GM21526 (cell line): ENCODE measurements at regions not wholly inside any gene's neighbourhood (a gene's known extent, or its start where the extent isn't known, plus 50 kb on each side); places are given as distances from the start of the nearest gene placed in this dataset.
"Not testable (repeated sequence)": the region's sequence is repeated elsewhere in the genome, so short reads cannot be mapped to it uniquely, and the experiment has no call there.

Experiments used
- ATAC-seq: cut with Tn5 transposase; IDR thresholded peaks from one replicate; pipeline ENCODE4 v1.9.1; 2021; ENCODE audit warnings: moderate library complexity; ENCODE audit not compliant: unreplicated experiment, low FRiP score

GRCh38 chr11:93902921-93903320 lies 52.5 kb upstream of the VSTM5 start:
- no peak for ATAC-seq

GRCh38 chr11:93903989-93904388 lies 53.6 kb upstream of the VSTM5 start:
- no peak for ATAC-seq

GRCh38 chr11:93904716-93905115 lies 54.3 kb upstream of the VSTM5 start:
- ATAC-seq, result no peak

- no peak for ATAC-seq
Observed at GRCh38 chr11:93905384-93905783, 55.0 kb upstream of the VSTM5 start.

- no peak for ATAC-seq
Observed at GRCh38 chr11:93906486-93906885, 56.1 kb upstream of the VSTM5 start.

GRCh38 chr11:93907901-93908300 lies 57.5 kb upstream of the VSTM5 start:
- no peak for ATAC-seq

- no peak for ATAC-seq
Observed at GRCh38 chr11:93908689-93909088, 58.3 kb upstream of the VSTM5 start.

- ATAC-seq, result no peak
Observed at GRCh38 chr11:93917673-93918072, 67.3 kb upstream of the VSTM5 start.

- peak; percentile 68 for ATAC-seq
Observed at GRCh38 chr11:93921695-93922468, 71.5 kb upstream of the VSTM5 start.

GRCh38 chr11:93922830-93923229 lies 72.4 kb upstream of the VSTM5 start:
- no peak for ATAC-seq

GRCh38 chr11:93926099-93926498 lies 75.7 kb upstream of the VSTM5 start:
- not testable (repeated sequence) for ATAC-seq

GRCh38 chr11:93929407-93929806 lies 79.0 kb upstream of the VSTM5 start:
- ATAC-seq, result no peak

- no peak for ATAC-seq
Observed at GRCh38 chr11:93933230-93933629, 82.8 kb upstream of the VSTM5 start.

GRCh38 chr11:93935826-93936225 lies 85.3 kb upstream of the HEPHL1 start:
- no peak for ATAC-seq

- ATAC-seq, result no peak
Observed at GRCh38 chr11:93936460-93936859, 84.7 kb upstream of the HEPHL1 start.

- no peak for ATAC-seq
Observed at GRCh38 chr11:93939084-93939760, 81.9 kb upstream of the HEPHL1 start.

- no peak for ATAC-seq
Observed at GRCh38 chr11:93940395-93940794, 80.8 kb upstream of the HEPHL1 start.

- ATAC-seq, result no peak
Observed at GRCh38 chr11:93942176-93942575, 79.0 kb upstream of the HEPHL1 start.

- no peak for ATAC-seq
Observed at GRCh38 chr11:93945596-93945995, 75.6 kb upstream of the HEPHL1 start.

- ATAC-seq, result no peak
Observed at GRCh38 chr11:93952082-93952780, 68.9 kb upstream of the HEPHL1 start.

GRCh38 chr11:93957397-93957952 lies 63.7 kb upstream of the HEPHL1 start:
- ATAC-seq, result no peak
